Body of pancreas (tissue), 4 donors: ENCODE measurements at regions not wholly inside any gene's neighbourhood (a gene's known extent, or its start where the extent isn't known, plus 50 kb on each side); places are given as distances from the start of the nearest gene placed in this dataset.

Source experiments
- ATAC-seq: fragments of 150-250 bp; one replicate; pipeline ENCODE4 v1.9.1; 2016
- DNase-seq, 4 donors: peaks; one replicate each; pipeline ENCODE4 v3.0.0-alpha.2; 2019
- H3K27ac ChIP-seq, 4 donors: fragments of 200-600 bp; sonication (generic); 1 replicate in 3 of 4; 2 replicates in 1 of 4; pipeline versions ENCODE4 v1.5.1 to v1.6.1; 2016 to 2019; ENCODE audit warnings: mild to moderate bottlenecking in 1 of 4, mixed read lengths in 1 of 4, moderate library complexity in 1 of 4
- H3K27me3 ChIP-seq, 2 donors: fragments of 200-600 bp; sonication (generic); one replicate each; pipeline ENCODE4 v1.6.0; 2016; ENCODE audit warnings: mild to moderate bottlenecking in 1 of 2
- H3K36me3 ChIP-seq, 2 donors: fragments of 200-600 bp; sonication (generic); replicated peaks in 1 of 2; 2 replicates each; pipeline ENCODE4 v1.5.1; 2016; ENCODE audit warnings: low read depth in 2 of 2; ENCODE audit not compliant: insufficient read depth in 1 of 2
- H3K4me1 ChIP-seq: fragments of 200-600 bp; sonication (generic); one replicate; pipeline ENCODE4 v1.6.0; 2016
- H3K4me3 ChIP-seq, 2 donors: fragments of 200-600 bp; sonication (generic); 1 replicate in 1 of 2; 2 replicates in 1 of 2; pipeline ENCODE4 v1.5.1; 2016 to 2019
- H3K9me3 ChIP-seq, 3 donors: fragments of 200-600 bp; sonication (generic); 1 replicate in 2 of 3; 2 replicates in 1 of 3; pipeline ENCODE4 v1.5.1; 2016
- POLR2A ChIP-seq, 3 donors: fragments of 450-650 bp; IDR thresholded peaks; one replicate each; pipeline ENCODE4 v1.6.1; 2016; ENCODE audit warnings: antibody characterized with exemption in 3 of 3, mild to moderate bottlenecking in 2 of 3
- WGBS, 2 donors: methylation state at CpG; one replicate each; pipeline ENCODE4 v1.1.5; 2017; 5-methylcytosine and 5-hydroxymethylcytosine counted together
- intact Hi-C: fragments of 100-400 bp; cut with DNase I; formaldehyde crosslinking; loops from one replicate; pipeline ENCODE4 v1.15.1; 2023
- TF ChIP-seq, protein P1 (sequence below), 7 experiments: fragments of 450-650 bp in 4 of 7; fragments of 200-600 bp in 3 of 7; sonication (generic) in 3 of 7; IDR thresholded peaks; one replicate each; pipeline ENCODE4 v1.5.1; 2016 to 2019; ENCODE audit warnings: antibody characterized with exemption in 7 of 7

DNA sequence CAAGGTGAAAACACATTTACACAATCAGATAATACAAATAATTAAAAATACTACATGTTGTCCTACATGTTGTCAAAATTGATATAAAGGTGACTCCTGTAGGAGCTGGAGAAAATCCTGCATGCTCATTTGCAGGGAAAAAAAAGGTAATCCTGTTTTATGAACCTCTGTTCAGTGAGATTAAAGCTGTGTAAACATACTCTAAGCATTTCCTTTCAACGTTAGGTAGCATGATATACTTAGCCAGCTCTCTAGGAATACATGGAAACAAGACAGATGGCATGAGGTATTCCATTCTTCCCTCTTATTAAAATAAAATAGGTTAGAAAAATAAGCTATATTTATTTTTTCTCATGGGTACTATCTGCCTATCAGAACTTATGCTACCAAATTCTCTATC lies 635.7 kb upstream of the FLRT2 start:
- Histone ChIP-seq H3K9me3 (no peaks in the 10 kb centered on the region), H3K4me1 (no peaks in the 10 kb centered on the region), H3K27ac (no peak overlapping the region), H3K4me3 (no peak overlapping the region), H3K27me3 (no peaks in the 10 kb centered on the region), H3K36me3 (no peaks in the 10 kb centered on the region)
- intact Hi-C loops = no loop called here
- WGBS, 2 donors = 14 to 19% methylated on average over 1 of the region's 1 CpG
- TF ChIP-seq, protein P1, sequence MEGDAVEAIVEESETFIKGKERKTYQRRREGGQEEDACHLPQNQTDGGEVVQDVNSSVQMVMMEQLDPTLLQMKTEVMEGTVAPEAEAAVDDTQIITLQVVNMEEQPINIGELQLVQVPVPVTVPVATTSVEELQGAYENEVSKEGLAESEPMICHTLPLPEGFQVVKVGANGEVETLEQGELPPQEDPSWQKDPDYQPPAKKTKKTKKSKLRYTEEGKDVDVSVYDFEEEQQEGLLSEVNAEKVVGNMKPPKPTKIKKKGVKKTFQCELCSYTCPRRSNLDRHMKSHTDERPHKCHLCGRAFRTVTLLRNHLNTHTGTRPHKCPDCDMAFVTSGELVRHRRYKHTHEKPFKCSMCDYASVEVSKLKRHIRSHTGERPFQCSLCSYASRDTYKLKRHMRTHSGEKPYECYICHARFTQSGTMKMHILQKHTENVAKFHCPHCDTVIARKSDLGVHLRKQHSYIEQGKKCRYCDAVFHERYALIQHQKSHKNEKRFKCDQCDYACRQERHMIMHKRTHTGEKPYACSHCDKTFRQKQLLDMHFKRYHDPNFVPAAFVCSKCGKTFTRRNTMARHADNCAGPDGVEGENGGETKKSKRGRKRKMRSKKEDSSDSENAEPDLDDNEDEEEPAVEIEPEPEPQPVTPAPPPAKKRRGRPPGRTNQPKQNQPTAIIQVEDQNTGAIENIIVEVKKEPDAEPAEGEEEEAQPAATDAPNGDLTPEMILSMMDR (IDR thresholded peaks at IDR 0.05) = no peak
- no peak for TF ChIP-seq POLR2A (IDR thresholded peaks at IDR 0.05)
- ATAC-seq = no peak
- DNase-seq = no peak

DNA sequence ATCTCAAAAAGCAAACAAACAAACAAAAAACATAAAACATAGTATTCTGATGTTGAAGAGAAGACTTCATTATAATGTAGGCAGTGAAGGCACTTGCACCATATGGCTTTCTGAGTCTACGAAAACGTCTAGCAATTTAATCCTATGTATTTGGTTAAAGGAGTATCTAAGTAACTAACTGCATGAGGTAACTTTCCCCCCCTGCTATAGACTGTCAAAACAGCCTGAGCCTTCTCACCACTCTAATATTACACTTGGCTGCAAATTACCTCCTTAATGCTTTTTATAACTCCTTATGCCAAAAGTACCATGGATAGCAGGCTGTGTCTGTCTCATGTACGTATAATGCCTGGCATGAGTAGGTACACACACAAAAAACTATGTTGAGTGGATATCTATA lies 607.6 kb upstream of the FLRT2 start:
- no peaks in the 10 kb centered on the region for H3K9me3 ChIP-seq
- no peaks in the 10 kb centered on the region for H3K4me1 ChIP-seq
- no peaks in the 10 kb centered on the region for H3K36me3 ChIP-seq
- H3K4me3 ChIP-seq = no peak overlapping the region
- H3K27ac ChIP-seq = no peak overlapping the region
- 84 to 87% methylated on average over 3 of the region's 3 CpGs for WGBS, 2 donors
- no peaks in the 10 kb centered on the region for H3K27me3 ChIP-seq
- DNase-seq (no peak), ATAC-seq (no peak)
- TF ChIP-seq, protein P1 (IDR thresholded peaks at IDR 0.05) = no peak
- TF ChIP-seq POLR2A (IDR thresholded peaks at IDR 0.05) = no peak
- intact Hi-C loops = no loop called here

DNA sequence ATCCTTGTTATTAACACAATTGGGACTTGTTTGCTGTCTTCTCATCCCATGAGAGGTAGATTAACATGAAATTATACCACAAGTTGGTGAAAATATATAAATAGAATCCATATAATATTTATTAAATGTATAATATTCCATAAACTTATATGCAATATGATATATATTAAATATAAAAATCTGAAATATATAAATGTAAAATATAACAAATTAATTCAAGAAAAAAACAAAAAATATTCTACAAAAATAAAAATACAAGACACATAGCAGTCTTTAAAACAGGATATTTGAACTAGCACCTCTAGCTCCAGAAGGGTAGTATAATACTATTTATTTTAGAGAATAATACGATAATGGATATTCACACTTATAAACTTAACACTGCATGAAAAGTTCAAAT lies 603.3 kb upstream of the FLRT2 start:
- Histone ChIP-seq H3K4me1 (no peaks in the 10 kb centered on the region), H3K9me3 (no peaks in the 10 kb centered on the region), H3K27me3 (no peaks in the 10 kb centered on the region), H3K36me3 (no peaks in the 10 kb centered on the region), H3K4me3 (no peak overlapping the region), H3K27ac (peak overlapping the region in 2 of 4 donors; percentile 29 to 47)
- TF ChIP-seq, protein P1 (IDR thresholded peaks at IDR 0.05) = no peak
- no peak for TF ChIP-seq POLR2A (IDR thresholded peaks at IDR 0.05)
- no peak for ATAC-seq
- 40 to 49% methylated on average over 1 of the region's 1 CpG for WGBS, 2 donors
- intact Hi-C loops = no loop called here
- DNase-seq = no peak

DNA sequence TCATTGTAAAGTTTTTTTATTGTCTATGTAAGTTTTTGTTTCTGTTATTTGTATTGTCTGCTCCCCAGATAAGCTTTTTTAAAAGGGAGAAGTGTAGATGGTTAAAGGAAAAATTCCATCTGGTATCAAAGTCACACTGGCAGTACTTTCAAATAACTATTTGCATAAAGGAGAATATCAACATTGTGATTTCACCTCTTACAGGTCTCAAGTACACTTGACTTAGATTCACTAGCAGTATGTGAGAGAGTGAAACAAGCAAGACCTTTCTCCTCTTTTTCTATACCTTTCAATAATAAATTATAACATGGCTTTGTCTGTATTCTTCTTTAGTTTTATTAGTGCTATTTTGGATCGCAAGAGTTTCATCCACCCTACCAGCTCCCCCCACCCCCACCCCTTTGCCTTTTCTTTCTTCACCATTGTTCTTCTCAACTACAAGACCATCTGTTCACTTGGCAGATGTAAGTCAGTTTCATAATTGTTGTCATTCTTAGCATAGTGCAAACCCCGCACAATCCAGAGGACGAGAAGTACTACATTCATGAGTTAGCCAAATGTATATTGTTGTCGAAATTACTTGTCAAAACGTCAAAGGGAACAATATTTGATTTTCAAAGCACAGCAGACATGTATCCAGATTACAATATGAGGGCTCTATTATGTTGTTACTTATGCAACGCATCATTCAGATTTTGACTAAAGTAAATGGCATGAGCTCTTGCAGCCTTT lies 602.7 kb upstream of the FLRT2 start:
- TF ChIP-seq POLR2A (IDR thresholded peaks at IDR 0.05) = no peak
- TF ChIP-seq, protein P1 (IDR thresholded peaks at IDR 0.05) = no peak
- DNase-seq = no peak
- ATAC-seq = peak; percentile 80

DNA sequence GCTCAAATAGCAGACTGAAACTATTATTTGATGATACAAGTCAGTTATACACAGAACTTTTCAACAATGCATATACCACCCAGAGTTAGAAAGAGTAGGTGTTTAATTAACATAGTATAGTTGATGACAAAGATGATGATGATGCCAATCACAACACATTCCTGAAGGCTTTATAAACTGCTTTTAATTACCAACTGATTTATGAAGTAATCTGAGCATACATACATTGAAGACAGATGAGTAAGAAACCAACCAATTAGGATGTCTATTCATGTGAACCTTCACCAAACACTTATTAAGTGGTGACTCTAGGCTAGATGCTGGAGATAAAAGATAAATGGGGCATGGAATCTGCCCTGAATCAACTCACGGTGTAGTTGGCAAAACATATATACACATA lies 600.9 kb upstream of the FLRT2 start:
- ATAC-seq (no peak), DNase-seq (no peak)
- Histone ChIP-seq H3K27ac (no peak overlapping the region), H3K9me3 (no peaks in the 10 kb centered on the region), H3K4me3 (no peak overlapping the region), H3K27me3 (no peaks in the 10 kb centered on the region), H3K36me3 (no peaks in the 10 kb centered on the region), H3K4me1 (no peaks in the 10 kb centered on the region)
- no peak for TF ChIP-seq POLR2A (IDR thresholded peaks at IDR 0.05)
- TF ChIP-seq, protein P1 (IDR thresholded peaks at IDR 0.05) = no peak
- 82 to 90% methylated on average over 1 of the region's 1 CpG for WGBS, 2 donors
- intact Hi-C loops = no loop called here

More for the DNA sequence above, 602.7 kb upstream of the FLRT2 start:
- no peaks in the 10 kb centered on the region for H3K4me1 ChIP-seq
- H3K4me3 ChIP-seq = no peak overlapping the region
- peak overlapping the region; percentile 15 to 47 (median 38) for H3K27ac ChIP-seq
- no peaks in the 10 kb centered on the region for H3K36me3 ChIP-seq
- no peaks in the 10 kb centered on the region for H3K27me3 ChIP-seq
- 28 to 36% methylated on average over 6 of the region's 6 CpGs for WGBS, 2 donors
- H3K9me3 ChIP-seq = no peaks in the 10 kb centered on the region
- intact Hi-C loops = no loop called here
